ENCODE measurements at regions not wholly inside any gene's neighbourhood (a gene's known extent, or its start where the extent isn't known, plus 50 kb on each side); places are given as distances from the start of the nearest gene placed in this dataset.

DNA sequence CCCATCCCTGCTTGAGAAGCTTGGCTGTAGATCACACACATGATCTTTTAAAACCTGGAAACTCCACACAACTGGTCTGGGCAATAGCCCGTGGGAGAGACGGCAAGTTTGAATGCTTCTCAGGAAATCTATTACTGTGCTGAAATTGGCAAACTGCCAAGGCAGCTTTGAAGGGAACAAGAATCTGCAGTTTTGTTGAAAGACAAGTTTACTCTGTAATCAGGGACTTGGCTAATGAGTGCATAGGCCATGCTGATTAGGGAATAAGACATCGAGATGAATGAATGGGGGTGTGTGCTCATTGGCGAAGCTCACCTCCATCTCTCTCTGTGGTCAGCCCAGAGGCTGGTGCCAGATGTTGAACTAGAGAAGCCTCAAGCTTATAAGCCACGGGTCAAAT lies 218.8 kb downstream of the HIPK3 start:
- H3K4me1 ChIP-seq = peaks cover 6% of the 10 kb centered on the region
- no peak overlapping the region for H3K27ac ChIP-seq
- 17% methylated on average over 5 of the region's 5 CpGs for WGBS
- no peak overlapping the region for H3K4me3 ChIP-seq
- peaks cover 3% of the 10 kb centered on the region for H3K27me3 ChIP-seq
- DNase-seq (ENCODE audit: low spot score in 2 of 2) = no peak
- H3K36me3 ChIP-seq = no peaks in the 10 kb centered on the region
- H3K9me3 ChIP-seq = no peaks in the 10 kb centered on the region
- TF ChIP-seq POLR2AphosphoS5 (IDR thresholded peaks at IDR 0.05) (no peak), EP300 (IDR thresholded peaks at IDR 0.05) (no peak), POLR2A (IDR thresholded peaks at IDR 0.05) (no peak)
- TF ChIP-seq, protein P1, sequence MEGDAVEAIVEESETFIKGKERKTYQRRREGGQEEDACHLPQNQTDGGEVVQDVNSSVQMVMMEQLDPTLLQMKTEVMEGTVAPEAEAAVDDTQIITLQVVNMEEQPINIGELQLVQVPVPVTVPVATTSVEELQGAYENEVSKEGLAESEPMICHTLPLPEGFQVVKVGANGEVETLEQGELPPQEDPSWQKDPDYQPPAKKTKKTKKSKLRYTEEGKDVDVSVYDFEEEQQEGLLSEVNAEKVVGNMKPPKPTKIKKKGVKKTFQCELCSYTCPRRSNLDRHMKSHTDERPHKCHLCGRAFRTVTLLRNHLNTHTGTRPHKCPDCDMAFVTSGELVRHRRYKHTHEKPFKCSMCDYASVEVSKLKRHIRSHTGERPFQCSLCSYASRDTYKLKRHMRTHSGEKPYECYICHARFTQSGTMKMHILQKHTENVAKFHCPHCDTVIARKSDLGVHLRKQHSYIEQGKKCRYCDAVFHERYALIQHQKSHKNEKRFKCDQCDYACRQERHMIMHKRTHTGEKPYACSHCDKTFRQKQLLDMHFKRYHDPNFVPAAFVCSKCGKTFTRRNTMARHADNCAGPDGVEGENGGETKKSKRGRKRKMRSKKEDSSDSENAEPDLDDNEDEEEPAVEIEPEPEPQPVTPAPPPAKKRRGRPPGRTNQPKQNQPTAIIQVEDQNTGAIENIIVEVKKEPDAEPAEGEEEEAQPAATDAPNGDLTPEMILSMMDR (IDR thresholded peaks at IDR 0.05) = no peak

DNA sequence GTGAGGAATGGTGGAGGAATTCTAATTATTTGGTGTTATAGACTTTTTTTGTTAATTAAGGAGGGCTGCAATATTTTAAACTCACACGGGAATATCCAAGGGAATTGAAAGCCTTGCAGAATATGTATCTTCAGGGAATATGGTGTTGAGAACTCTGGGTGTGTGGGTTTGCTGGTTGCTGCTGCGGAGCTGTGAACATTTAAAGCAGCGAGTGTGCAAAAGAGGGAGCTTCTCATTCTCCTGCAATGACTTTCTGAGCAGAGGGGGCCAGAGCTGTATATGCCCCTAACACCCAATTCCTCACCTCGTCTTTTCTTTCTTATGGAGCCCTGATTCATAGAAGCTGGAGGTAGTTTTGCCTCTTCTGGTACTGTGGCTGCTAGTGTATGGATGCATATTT lies 217.7 kb downstream of the HIPK3 start:
- no peak overlapping the region for H3K4me3 ChIP-seq
- WGBS = 69% methylated on average over 4 of the region's 4 CpGs
- no peaks in the 10 kb centered on the region for H3K36me3 ChIP-seq
- no peak overlapping the region for H3K27ac ChIP-seq
- H3K4me1 ChIP-seq = peaks cover 6% of the 10 kb centered on the region
- TF ChIP-seq POLR2AphosphoS5 (IDR thresholded peaks at IDR 0.05) (no peak), POLR2A (IDR thresholded peaks at IDR 0.05) (no peak), EP300 (IDR thresholded peaks at IDR 0.05) (no peak)
- TF ChIP-seq, protein P1 (IDR thresholded peaks at IDR 0.05) = no peak
- peaks cover 3% of the 10 kb centered on the region for H3K27me3 ChIP-seq
- no peak for DNase-seq (ENCODE audit: low spot score in 2 of 2)
- H3K9me3 ChIP-seq = no peaks in the 10 kb centered on the region

DNA sequence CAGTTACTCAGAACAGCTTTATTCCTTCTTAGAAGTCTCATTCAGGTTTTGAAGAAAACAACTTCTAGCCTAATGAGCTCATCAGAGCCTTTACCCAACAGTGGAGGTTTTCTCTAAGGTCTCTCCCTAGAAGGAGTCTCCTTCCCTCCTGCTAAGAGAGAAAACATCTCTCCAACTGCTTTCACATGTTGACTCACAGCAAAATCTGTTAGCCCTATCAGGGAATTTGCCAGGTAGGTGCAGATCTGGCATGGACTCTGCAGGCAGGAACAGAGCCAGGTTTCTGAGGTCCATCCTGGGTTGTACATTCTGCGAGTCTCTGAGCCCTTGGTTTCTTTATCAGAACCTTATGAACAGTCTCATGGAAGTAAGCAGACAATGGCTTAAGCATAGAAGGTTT lies 214.4 kb downstream of the HIPK3 start:
- no peaks in the 10 kb centered on the region for H3K9me3 ChIP-seq
- no peak for DNase-seq (ENCODE audit: low spot score in 2 of 2)
- H3K27me3 ChIP-seq = peaks cover 3% of the 10 kb centered on the region
- H3K27ac ChIP-seq = no peak overlapping the region
- TF ChIP-seq POLR2AphosphoS5 (IDR thresholded peaks at IDR 0.05) (no peak), POLR2A (IDR thresholded peaks at IDR 0.05) (no peak), EP300 (IDR thresholded peaks at IDR 0.05) (no peak)
- TF ChIP-seq, protein P1 (IDR thresholded peaks at IDR 0.05) = no peak
- peaks cover 6% of the 10 kb centered on the region for H3K4me1 ChIP-seq
- 30% methylated on average over 1 of the region's 1 CpG for WGBS
- no peak overlapping the region for H3K4me3 ChIP-seq
- no peaks in the 10 kb centered on the region for H3K36me3 ChIP-seq

DNA sequence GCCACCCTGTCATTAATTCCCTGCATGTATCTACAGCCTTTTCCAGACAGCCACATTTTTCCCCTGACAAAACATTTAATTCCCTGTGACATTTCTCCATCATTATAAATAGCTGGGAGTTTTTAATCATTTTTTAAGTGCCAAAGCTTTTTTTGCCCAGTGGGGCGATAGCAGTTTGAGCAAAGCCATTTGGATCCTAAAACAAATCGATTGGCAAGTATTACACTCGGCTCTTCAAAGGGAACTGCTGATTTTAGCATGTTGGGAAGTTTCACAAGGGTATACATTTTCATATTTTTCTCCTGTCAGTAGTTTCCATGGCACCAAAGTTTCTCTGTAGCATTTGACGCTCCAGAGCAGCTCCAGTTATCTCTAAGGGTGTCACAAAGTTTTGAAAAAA lies 210.8 kb downstream of the HIPK3 start:
- 60% methylated on average over 4 of the region's 4 CpGs for WGBS
- no peak for DNase-seq (ENCODE audit: low spot score in 2 of 2)
- no peaks in the 10 kb centered on the region for H3K4me1 ChIP-seq
- no peak overlapping the region for H3K27ac ChIP-seq
- no peak overlapping the region for H3K4me3 ChIP-seq
- no peaks in the 10 kb centered on the region for H3K36me3 ChIP-seq
- H3K9me3 ChIP-seq = no peaks in the 10 kb centered on the region
- TF ChIP-seq POLR2AphosphoS5 (IDR thresholded peaks at IDR 0.05) (no peak), EP300 (IDR thresholded peaks at IDR 0.05) (no peak), POLR2A (IDR thresholded peaks at IDR 0.05) (no peak)
- TF ChIP-seq, protein P1 (IDR thresholded peaks at IDR 0.05) = no peak
- H3K27me3 ChIP-seq = no peaks in the 10 kb centered on the region

DNA sequence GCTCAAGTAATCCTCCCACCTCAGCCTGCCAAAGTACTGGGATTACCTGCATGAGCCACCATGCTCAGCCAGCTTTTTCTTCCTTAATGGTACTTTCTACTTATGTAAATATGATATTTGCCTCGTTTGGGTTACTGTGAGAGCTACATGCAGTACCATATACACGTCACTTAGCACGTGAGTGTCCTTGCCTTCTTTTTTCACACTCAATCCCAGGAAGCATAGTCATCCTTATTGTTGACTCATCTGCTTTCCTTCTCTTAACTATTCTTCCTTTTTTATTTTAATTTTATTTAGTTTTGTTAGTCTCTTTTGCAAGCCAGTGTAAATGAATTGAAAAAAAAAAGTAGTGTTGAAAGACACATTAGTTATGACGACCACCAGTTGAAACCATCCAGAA lies 205.9 kb downstream of the HIPK3 start:
- Histone ChIP-seq H3K27me3 (no peaks in the 10 kb centered on the region), H3K27ac (no peak overlapping the region), H3K9me3 (no peaks in the 10 kb centered on the region), H3K4me3 (no peak overlapping the region), H3K4me1 (no peaks in the 10 kb centered on the region), H3K36me3 (no peaks in the 10 kb centered on the region)
- TF ChIP-seq, protein P1 (IDR thresholded peaks at IDR 0.05) = no peak
- no peak for TF ChIP-seq EP300 (IDR thresholded peaks at IDR 0.05)
- no peak for DNase-seq (ENCODE audit: low spot score in 2 of 2)
- WGBS = 84% methylated on average over 4 of the region's 4 CpGs

Measured in suprapubic skin (tissue), 4 donors.